ENCODE measurements at regions not wholly inside any gene's neighbourhood (a gene's known extent, or its start where the extent isn't known, plus 50 kb on each side); places are given as distances from the start of the nearest gene placed in this dataset.

DNA sequence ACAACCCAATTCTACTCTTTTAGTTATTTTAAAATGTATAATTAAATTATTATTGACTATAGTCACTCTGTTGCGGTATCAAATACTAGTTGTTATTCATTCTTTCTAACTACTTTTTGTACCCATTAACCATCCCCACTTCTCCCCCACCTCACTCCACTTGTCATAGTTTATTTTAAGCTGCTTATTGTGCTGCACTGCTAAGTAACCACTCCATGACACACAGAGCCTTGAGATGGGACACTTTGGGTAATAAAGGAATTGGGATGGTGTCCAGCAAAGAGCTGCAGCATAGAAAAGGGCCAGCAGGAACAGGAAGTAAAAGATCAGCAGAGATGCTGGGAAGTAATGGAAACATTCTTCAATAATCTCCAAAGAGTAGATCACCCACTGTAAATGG, 123.0 kb downstream of the RPS29 start:
- no peak for DNase-seq

DNA sequence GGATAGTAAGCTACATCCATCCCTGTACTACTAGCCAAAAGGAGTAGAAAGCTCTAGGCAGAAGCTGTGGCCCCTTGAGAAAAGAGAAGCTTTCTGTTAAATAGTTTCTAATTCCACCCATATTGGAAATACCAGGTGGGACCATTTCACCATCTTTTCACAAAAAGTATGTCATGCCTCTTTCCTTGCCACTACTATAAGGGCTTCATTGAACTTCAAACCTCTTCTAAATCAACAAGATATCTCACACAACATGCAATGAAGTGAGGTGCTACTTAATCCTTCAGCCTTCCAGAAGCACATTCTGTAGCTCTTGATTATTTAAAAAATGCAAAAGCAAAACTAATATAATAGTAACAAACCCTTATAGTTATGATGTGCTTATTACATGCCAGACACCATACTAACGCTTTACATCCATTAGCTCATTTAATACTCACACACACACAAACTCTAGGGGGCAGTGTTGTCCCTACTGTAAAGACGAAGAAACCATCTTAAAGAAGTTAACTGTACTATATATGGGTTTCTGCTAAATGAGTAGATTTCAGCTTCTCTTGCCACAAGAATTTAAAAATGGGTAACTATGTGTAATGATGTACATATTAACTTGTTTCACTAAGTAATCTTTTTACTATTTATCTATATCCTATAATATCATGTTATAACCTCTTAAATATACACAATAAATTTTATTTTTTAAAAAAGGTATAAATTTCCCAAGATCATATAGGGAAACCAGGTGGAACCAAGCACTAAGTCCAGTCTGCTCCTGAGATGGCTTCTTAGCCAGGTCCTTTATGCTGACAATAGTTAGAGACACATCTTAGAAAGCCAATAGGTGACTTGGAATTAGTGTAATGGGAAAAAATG, 124.4 kb downstream of the RPS29 start:
- peak; percentile 13 for DNase-seq

DNA sequence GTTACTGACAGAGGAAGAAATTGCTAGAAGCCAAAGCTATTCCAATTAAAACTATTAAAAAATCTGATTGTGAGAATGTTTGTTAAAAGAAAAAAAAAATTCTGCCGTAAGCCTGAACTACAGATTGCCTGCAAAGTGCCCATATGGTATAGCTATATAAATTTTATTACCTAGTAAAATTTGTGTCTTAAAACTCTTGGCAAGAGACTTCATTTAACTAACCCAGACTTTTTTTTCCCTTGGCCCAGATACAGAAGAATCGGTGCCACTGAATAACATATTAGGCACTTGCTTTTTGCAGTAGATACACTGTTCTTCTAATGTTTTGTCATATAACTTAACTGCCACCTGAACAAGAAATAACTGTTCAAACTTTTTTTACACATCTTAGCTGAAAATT, 125.5 kb downstream of the RPS29 start:
- DNase-seq: no peak

DNA sequence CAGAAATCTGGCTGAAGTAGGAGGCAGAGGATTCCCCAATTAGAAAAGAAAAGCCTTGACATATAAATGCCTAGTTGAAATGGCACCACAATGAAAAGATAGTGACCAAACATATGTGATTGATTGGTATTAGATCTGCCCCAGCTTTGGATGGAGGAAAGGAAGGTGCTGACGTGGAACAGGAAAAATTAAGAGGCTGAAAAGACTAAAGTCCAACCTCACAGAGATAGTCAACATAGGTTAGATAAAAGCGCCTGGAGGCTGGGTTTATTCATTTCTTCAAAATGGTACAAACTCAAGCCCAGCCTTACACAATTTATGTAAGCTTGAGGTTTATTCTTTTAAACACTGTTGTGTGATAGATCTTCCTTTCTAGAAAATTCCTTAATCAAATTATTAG, 129.6 kb downstream of the RPS29 start:
- no peak for DNase-seq

DNA sequence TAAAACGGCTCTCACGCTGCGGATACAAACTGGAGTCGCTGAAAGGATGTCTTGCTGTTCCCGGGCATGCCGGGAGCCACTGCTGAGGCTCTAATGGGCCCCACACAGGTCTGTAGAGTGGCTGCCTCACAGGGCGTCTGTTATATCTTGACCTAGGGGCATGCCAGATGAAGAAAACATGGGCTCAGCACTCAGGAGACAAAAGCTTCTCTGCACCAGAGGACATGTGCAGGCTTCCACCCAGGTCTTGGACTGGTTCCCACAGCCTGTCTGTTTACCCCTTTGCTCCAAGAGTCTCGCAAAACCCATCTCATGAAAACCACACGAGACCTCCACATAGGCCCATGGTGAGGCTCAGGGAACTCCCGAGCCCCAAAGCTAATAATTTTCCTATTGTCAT, 134.2 kb downstream of the RPS29 start:
- no peak for DNase-seq

DNA sequence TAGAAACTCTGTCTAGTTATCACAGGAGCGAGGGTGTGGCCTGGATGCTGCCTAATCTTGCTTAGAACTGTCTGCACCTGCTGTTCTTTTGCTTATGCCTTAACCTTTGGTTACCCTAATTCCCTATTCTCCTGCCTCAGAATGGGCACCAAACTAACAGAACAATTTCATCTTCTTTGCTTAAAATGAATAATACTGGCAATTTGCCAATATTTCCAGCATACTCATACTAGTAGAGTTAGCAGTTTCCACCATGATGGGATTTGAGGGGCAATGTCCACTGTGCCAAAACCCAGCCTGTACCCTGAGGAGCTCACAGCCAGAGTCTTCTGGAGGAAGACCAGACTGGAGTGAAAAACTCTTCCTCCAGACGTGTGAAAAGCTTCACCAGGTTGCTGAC, 136.4 kb downstream of the RPS29 start:
- no peak for DNase-seq

DNA sequence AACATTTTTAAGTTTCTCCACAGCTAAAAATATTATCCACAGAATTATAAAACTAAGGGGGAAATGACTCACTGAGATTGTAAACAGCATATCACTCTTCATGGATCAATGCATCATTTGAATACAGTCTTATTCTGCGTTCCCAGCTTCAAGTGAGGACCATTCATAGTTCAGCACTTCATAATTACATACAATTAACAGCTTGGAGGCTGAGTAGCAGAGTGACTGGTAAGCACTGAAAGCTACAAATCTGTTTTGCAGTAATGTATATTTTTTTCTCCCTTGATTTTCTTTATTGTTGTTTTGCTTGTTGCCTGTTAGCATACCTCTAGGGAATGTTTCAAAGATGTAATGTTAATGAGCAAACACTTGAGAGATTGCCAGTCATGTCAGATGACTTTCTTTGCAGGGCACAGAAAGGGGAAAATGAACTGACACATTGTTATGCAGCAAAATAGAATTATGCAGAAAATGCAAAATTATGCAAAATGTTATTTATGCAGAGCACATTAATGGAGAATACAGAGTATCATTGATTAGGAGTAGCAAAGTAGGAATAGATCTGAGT, 138.6 kb downstream of the RPS29 start:
- DNase-seq: no peak

DNA sequence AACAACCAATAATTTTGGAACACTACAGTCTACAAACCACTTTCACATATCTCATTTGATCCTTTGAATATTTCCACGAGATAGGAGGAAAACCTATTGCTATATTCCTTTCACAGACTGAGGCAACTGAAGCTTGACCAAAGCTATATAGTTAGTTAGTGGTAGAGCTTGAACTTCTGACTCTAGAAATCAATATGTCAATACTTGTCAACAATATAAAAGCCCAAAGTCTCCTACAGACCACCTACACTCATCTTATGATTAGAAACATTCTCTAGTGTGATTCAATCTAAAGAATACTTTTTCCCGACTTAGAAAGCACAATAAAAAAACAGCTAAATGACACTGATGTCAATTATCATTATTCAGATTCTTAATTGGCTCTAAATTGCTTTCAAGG, 139.4 kb downstream of the RPS29 start:
- DNase-seq: no peak

DNA sequence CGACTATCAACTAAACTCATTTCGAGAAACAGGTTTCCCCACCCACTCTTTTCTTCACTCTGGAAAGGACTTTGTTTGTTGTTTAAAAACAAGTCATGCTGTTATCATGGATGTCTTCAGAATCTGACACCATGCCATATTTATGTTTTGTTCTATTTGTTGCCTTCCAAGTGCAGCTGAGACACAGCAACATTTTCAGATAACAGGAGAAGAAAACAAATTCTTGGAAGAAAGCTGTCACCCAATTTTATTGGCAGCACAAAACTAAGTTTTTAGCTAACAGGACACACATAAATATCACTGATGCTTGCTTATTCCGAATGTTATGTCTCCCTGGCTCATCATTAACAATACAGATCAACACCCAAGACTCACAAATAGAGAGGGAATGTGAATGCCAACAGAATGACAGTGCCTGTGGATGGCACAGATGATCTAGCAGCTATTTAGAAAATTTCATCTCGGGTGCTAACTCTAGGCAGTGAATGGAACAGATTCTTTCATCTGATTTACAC, 147.9 kb downstream of the RPS29 start:
- no peak for DNase-seq

DNA sequence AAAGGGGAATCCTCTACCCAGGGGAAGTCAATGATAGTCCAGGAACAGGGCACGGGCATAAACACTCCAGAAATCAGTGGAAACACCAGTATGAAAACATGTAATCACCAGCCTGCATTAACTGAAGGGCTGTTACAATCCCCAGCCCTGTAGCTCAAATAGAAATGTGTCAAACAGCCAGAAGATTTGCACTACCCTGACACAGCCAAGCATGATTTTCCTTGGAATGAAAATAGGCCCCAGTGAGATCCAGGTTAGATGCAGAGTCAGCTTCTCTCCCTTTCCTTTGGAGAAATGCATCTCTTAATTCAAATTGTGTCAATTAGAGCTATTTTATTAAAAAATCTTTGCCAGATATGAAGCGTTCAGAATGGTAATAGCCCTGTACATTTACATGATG, 158.1 kb downstream of the RPS29 start:
- DNase-seq: no peak

DNA sequence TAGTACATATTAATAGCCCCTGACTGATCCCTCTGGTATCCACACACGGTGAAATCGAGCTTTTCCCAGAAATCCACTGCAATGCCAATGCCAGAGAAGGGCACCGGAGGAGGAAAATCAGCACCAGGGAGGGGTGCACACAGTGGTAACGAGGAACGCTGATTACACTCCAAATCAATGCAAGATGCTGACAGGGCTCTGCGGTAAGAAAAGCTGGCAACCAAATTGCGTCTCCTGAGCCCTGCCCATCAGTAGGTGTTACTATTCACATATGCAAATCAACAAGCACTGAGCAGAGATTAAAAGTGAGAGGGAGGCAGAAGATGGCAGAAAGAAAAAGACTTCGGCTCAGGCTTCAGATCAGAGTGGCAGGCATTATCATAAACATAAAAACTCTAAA, 159.1 kb downstream of the RPS29 start:
- no peak for DNase-seq

DNA sequence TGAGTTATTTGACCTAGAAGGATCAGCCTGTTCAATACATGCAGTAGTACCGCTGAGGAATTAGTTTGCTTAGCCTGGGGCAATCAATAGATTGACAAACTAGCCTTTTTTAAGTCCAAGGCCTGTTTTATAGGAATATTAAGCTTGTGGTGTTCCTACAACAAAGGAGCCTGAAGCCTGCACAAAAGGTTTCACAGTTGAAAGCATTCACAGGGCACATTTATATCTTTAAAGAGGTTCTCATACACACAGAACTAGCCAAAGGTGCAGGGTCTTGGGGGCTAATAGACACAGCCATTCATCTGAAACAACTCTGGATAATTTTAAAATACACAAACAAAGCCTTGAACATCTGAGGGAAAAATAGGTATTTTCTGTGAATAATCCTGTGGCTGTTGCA, 160.3 kb downstream of the RPS29 start:
- no peak for DNase-seq

DNA sequence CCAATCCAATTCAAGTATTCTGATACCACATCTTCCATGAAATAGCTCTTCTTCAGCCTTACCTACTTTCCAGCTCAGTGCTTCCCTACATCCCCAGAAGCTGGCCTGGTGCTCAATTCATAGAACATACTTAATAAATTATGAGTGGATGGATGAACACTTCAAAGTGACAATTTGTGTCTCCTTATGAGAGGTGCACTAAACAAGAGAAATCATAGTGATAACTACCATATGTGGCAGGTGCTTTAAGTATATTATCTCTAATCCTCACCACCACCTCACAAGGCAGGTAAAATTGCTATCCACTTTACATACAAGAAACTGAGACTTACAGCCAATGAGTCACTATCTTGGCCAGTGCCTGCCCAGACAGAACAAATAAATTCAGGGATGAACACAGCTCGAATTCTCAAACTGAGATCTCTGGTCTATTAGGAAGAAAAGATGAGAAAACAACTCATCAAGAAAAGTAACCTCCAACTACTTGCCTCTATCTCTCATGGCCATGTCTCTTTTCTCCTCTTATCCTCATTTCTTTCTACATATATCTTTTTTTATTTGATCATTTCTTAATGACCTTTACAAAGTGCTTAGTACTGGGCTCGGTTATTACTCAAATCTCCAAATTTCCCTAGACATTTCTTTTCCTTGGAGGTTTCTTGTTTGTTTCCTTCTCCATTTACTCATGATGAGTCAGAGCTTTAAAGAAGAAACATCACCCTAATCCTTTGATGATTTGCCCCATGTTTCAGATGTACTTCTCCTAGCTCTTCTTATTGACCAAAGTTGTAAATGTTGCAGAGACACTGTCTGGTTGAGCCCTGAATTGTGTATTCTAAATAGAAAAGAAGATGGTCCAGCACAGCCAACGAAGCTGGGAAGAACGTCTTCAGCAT, 161.5 kb downstream of the RPS29 start:
- DNase-seq: no peak

DNA sequence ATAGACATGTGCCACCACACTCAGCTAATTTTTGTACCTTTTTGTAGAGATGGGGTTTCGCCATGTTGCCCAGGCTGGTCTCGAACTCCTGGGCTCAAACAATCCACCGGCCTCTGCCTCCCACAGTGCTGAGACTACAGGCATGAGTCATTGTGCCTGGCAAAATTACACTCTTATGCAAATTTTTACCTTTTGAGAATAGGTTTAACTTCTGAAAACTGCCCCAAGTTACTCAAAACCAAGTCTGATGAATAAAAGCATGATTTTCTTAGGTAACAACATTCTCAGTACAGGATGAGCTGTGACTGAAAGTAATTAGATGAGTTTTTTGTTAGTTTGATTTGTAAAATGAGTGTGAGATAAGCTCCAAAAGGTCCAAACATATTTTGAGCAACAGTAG, 166.0 kb downstream of the RPS29 start:
- no peak for DNase-seq

DNA sequence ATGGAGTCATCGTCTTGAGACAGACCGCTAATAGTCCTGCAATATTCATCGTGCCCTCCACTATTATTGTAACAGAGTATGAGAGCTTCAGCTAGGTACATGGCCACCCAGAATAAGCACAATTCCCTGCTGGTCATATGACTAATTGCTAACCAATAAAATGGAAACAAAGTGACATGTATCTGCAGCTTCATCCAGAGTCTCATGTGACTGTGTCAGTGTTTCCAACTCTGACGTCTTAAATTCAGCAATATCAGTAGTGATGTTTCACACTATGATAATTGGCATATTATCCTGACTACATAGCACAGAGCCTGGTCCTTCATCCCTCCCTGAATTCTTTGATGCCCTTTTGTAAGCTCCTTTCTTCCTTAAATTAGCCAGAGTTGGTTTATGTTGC, 167.4 kb downstream of the RPS29 start:
- no peak for DNase-seq

DNA sequence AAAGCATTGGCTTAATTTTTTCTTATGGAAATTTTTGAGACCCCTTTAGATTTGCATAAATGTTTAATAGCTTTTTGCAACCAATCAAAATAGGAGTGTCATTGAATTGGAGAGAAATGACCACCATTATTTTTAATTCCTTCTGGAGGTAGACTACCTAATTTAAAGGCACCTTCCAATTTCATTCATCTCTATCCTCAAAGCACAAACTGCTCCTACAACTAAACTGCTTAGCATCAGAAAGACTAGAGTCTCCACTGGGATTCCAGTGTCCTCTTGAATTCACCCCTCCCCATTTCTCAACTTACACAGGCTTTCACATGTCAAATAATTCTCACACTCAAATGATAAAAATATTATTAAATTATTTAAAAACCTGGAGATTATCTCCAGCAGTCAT, 168.4 kb downstream of the RPS29 start:
- DNase-seq: no peak

DNA sequence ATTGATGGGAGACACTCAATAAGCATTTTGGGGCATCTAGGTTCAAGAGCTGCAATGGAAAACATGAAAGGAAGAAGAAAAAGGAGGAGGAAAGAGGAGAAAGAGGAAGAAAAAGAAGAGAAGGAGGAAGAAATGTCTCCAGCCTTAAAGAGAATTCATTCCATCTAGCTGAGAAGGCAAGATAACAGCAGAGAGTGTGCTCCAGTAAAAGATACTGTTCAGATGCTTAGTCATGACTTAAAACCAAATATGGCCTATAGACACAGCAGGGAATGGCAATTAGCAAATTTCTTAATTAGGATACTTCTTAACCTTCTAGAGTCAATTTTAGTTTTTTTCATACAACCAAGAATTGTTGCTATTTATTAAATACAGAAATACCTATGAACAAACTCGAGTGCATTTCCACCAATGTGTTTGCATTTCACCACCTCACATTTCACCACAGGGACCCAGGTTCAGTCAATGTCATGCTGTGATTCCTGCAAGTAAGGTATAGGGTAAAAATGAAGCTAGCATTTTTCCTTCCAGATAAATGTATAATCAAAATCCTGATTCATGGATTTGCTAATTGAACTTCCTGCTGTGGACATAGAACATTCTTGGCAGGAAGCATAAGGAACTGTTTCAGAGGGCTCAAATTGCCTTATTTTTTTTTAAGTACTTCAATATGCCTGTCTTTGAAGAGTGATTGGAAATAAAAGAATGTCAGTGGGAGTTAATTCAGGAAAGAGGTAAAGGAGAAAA, 177.8 kb downstream of the RPS29 start:
- no peak for DNase-seq

DNA sequence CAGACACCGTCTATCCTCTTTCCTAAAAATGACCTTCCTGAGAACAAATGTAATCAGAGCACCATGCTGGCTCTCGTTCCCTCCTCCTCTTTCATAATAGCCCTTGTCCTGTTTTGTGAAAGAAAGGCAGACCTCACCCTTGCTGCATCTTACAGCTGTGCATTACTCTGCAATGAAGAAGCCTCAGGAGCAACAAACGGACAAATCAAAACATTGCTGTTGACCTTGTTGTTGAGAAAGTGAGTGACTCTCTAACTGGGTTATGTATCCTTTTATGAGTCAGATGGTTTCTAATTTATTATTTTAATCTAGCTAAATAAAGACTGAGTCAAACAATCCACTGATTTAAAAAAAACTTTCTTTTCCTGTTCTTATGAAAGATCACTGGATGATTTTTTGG, 180.9 kb downstream of the RPS29 start:
- no peak for DNase-seq

DNA sequence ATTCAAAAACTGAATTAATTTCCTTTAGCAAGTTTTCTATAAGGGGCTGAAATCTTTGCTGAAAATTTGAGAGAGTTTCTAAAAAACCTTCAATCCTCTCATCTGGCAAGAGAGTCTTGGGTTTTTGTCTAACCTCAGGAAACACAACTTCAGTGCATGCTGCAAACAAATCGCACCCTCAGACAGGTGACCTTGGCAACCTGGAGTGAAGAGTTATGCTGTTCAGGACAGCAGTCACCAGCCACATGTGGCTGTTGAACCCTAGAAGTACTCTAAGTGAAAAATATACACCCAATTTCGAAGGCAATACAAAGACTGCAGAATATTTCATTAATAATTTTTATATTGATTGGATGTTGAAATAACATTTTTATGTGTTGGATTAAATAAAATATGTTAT, 184.8 kb downstream of the RPS29 start:
- no peak for DNase-seq

DNA sequence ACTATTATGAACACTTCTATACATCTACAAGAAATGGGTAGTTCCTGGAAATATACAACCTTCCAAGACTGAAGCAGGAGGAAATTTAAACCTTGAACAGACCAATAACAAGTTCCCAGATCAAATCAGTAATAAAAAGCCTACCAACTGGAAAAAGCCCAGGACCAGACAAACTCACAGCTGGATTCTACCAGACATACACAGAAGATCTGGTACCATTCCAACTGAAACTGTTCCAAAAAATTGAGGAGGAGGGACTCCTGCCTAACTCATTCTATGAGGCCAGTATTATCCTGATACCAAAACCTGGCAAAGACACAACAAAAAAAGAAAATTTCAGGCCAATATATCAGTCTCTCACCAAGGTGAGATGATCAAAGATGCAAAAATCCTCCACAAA, 189.4 kb downstream of the RPS29 start:
- no peak for DNase-seq

DNA sequence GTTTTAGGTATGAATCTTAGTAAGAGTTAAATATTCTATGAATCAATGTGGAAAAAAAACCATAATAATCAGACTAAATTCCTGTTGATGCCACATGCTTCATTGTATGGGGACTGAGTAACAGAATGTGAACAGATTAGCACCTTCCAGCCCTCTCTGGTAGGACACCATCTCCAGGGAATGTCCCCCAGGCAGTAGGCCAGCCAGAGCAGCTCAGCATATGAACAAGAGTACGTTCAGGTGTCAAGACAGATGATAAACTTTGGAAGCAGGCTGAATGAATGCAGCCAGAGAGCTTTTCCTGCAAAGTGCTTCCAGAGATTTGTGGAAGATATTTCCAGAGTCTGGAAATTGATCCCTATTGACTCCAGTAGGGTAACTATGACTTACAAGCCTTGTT, 204.4 kb downstream of the RPS29 start:
- DNase-seq: no peak

DNA sequence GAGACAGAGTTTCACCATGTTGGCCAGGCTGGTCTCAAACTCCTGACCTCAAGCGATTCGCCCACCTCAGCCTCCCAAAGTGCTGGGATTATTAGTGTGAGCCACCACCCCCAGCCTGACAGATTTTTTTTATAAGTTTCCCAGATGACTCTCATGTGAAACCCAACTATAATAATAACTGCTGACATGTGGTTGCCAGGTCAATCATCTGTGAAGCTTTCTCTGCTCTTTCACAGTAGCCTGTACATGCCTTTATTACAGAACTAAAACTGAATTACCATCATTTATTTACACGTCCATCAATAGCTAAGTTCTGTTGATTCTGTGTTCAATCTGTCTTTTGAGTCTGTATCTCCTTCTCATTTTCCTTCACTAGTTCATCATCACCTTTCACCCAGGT, 218.5 kb downstream of the RPS29 start:
- DNase-seq: no peak

DNA sequence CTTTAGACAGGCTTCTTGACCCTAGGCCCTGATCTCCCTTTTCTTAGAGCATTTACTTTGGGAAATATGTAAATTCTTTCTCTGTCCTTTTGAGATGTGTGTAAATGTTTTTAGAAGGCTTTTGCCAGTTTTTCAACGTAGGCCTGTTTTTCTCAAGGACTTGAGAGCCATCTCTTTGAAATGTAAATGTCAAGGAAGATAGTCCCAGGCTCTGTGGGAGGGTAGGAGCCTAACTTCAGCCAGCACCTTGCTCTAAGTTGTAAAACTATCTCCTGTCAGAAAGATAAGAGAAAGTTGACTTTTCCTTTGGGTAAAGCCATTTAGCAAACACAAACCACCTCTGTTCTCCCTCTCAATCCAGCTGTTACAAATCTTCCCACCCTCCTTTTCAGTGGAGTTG, 219.8 kb downstream of the RPS29 start:
- no peak for DNase-seq
